ENCODE measurements at regions not wholly inside any gene's neighbourhood (a gene's known extent, or its start where the extent isn't known, plus 50 kb on each side); places are given as distances from the start of the nearest gene placed in this dataset.

DNA sequence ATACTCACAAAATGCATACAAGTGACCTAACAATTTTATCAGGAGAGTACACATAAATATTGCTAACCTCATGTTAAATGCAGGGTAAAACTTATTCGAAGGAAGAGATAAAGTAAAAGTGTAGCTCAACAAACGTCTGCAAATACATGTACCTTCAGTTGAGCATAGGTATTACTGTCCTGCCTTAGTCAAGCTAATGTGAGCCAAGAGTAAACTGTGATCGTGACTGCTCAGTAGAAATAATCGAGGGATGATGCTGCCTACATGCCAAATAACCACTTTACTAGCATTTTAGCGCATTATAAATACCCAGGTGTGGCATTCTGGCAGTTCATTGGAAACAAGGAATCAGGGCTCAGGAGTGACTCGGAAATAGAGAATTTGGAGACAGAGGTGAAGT is 779.5 kb downstream of the SOCS6 start:
- no peak for DNase-seq
- Histone ChIP-seq H3K27me3 (ENCODE audit: control insufficient read depth, insufficient read depth, low read length) (no peaks in the 10 kb centered on the region), H3K27ac (ENCODE audit: low read depth in 2 of 2, low read length in 2 of 2) (no peak overlapping the region), H3K9me3 (ENCODE audit: control insufficient read depth in 2 of 3, insufficient read depth in 1 of 3, low read length in 3 of 3) (no peaks in the 10 kb centered on the region), H3K4me1 (ENCODE audit: control insufficient read depth in 2 of 3, insufficient read depth in 2 of 3, low read depth in 1 of 3, low read length in 3 of 3) (no peaks in the 10 kb centered on the region), H3K36me3 (ENCODE audit: control insufficient read depth in 2 of 3, insufficient read depth in 3 of 3, low read length in 3 of 3) (no peaks in the 10 kb centered on the region), H3K4me3 (ENCODE audit: low read length in 3 of 3) (no peak overlapping the region), H3K9ac (ENCODE audit: low read length in 3 of 3) (no peak overlapping the region)
- intact Hi-C loops (cut with DNase I), result no loop called here
- FAIRE-seq, result no peak
- TF ChIP-seq, protein P1, sequence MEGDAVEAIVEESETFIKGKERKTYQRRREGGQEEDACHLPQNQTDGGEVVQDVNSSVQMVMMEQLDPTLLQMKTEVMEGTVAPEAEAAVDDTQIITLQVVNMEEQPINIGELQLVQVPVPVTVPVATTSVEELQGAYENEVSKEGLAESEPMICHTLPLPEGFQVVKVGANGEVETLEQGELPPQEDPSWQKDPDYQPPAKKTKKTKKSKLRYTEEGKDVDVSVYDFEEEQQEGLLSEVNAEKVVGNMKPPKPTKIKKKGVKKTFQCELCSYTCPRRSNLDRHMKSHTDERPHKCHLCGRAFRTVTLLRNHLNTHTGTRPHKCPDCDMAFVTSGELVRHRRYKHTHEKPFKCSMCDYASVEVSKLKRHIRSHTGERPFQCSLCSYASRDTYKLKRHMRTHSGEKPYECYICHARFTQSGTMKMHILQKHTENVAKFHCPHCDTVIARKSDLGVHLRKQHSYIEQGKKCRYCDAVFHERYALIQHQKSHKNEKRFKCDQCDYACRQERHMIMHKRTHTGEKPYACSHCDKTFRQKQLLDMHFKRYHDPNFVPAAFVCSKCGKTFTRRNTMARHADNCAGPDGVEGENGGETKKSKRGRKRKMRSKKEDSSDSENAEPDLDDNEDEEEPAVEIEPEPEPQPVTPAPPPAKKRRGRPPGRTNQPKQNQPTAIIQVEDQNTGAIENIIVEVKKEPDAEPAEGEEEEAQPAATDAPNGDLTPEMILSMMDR (IDR thresholded peaks at IDR 0.05; ENCODE audit: borderline replicate concordance, extremely low read depth, insufficient read depth), result no peak

DNA sequence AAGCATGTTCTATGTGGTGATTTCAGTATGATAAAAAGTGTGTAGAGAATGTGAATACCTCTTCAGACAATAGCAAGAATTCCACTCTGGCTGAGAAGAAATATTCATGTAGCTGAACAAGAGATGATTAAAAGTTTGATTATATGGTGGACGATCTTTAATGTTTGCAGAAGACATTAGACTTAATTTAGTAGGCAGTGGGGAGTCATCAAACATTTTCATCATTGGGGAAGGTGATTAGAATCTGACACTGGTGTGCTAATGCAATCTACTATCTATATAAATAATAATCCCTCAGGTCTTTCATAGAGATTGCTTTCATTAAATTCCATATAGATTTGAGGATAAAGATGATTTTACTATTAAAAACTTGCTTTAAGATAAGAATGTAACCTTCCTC is 761.0 kb downstream of the SOCS6 start:
- TF ChIP-seq, protein P1 (IDR thresholded peaks at IDR 0.05; ENCODE audit: borderline replicate concordance, extremely low read depth, insufficient read depth), result no peak
- Histone ChIP-seq H3K27ac (ENCODE audit: low read depth in 2 of 2, low read length in 2 of 2) (no peak overlapping the region), H3K36me3 (ENCODE audit: control insufficient read depth in 2 of 3, insufficient read depth in 3 of 3, low read length in 3 of 3) (no peaks in the 10 kb centered on the region), H3K4me1 (ENCODE audit: control insufficient read depth in 2 of 3, insufficient read depth in 2 of 3, low read depth in 1 of 3, low read length in 3 of 3) (no peaks in the 10 kb centered on the region), H3K27me3 (ENCODE audit: control insufficient read depth, insufficient read depth, low read length) (no peaks in the 10 kb centered on the region), H3K9me3 (ENCODE audit: control insufficient read depth in 2 of 3, insufficient read depth in 1 of 3, low read length in 3 of 3) (no peaks in the 10 kb centered on the region), H3K9ac (ENCODE audit: low read length in 3 of 3) (no peak overlapping the region), H3K4me3 (ENCODE audit: low read length in 3 of 3) (no peak overlapping the region)
- intact Hi-C loops (cut with DNase I), result no loop called here
- FAIRE-seq (no peak), DNase-seq (no peak)

- TF ChIP-seq, protein P1 (IDR thresholded peaks at IDR 0.05; ENCODE audit: borderline replicate concordance, extremely low read depth, insufficient read depth), result no peak
- intact Hi-C loops (cut with DNase I), result no loop called here
- Histone ChIP-seq H3K4me3 (ENCODE audit: low read length in 3 of 3) (no peak overlapping the region), H3K4me1 (ENCODE audit: control insufficient read depth in 2 of 3, insufficient read depth in 2 of 3, low read depth in 1 of 3, low read length in 3 of 3) (no peaks in the 10 kb centered on the region), H3K9me3 (ENCODE audit: control insufficient read depth in 2 of 3, insufficient read depth in 1 of 3, low read length in 3 of 3) (no peaks in the 10 kb centered on the region), H3K27ac (ENCODE audit: low read depth in 2 of 2, low read length in 2 of 2) (no peak overlapping the region), H3K9ac (ENCODE audit: low read length in 3 of 3) (no peak overlapping the region), H3K27me3 (ENCODE audit: control insufficient read depth, insufficient read depth, low read length) (no peaks in the 10 kb centered on the region), H3K36me3 (ENCODE audit: control insufficient read depth in 2 of 3, insufficient read depth in 3 of 3, low read length in 3 of 3) (no peaks in the 10 kb centered on the region)
- FAIRE-seq (no peak), DNase-seq (no peak)
These were observed 759.0 kb downstream of the SOCS6 start for GRCh38 chr18:71047882-71048281.

DNA sequence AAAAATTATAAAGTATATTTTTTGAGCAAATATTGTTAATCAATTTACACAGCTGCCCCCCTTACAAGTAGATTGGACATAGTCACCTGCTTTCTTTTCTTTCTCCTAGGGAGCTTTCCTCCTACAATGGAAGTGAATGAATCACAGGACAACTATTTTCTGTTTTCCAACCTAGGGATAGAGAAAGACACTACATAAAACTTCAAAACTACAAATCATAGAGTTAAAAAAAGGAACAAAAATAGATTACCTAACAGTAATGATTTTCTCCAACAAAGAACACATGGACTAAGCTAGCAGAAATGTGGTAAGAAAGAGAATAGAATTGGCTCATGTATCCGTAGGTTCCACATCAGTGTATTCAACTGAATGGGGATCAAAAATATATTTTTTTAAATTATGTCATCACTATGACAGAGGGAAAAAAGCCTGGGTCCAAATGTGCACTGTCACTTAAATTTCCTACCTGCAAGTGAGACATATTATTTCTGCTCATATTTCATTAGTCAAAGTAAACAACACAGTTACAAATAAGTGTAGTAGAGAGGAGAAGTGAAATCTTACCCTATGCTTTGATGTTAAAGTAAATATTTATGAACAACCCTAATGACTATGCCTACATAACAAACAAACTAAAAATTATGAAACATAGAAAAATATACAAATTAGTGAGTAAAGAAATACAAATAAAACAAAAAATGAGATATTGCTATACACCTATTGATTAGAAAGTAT is 756.7 kb downstream of the SOCS6 start:
- Histone ChIP-seq H3K27ac (ENCODE audit: low read depth in 2 of 2, low read length in 2 of 2) (no peak overlapping the region), H3K36me3 (ENCODE audit: control insufficient read depth in 2 of 3, insufficient read depth in 3 of 3, low read length in 3 of 3) (no peaks in the 10 kb centered on the region), H3K9me3 (ENCODE audit: control insufficient read depth in 2 of 3, insufficient read depth in 1 of 3, low read length in 3 of 3) (no peaks in the 10 kb centered on the region), H3K27me3 (ENCODE audit: control insufficient read depth, insufficient read depth, low read length) (no peaks in the 10 kb centered on the region), H3K4me3 (ENCODE audit: low read length in 3 of 3) (no peak overlapping the region), H3K4me1 (ENCODE audit: control insufficient read depth in 2 of 3, insufficient read depth in 2 of 3, low read depth in 1 of 3, low read length in 3 of 3) (no peaks in the 10 kb centered on the region), H3K9ac (ENCODE audit: low read length in 3 of 3) (no peak overlapping the region)
- FAIRE-seq, result no peak
- no peak for DNase-seq
- intact Hi-C loops (cut with DNase I), result no loop called here
- TF ChIP-seq, protein P1 (IDR thresholded peaks at IDR 0.05; ENCODE audit: borderline replicate concordance, extremely low read depth, insufficient read depth), result no peak
